ENCODE measurements at regions not wholly inside any gene's neighbourhood (a gene's known extent, or its start where the extent isn't known, plus 50 kb on each side); places are given as distances from the start of the nearest gene placed in this dataset.

DNA sequence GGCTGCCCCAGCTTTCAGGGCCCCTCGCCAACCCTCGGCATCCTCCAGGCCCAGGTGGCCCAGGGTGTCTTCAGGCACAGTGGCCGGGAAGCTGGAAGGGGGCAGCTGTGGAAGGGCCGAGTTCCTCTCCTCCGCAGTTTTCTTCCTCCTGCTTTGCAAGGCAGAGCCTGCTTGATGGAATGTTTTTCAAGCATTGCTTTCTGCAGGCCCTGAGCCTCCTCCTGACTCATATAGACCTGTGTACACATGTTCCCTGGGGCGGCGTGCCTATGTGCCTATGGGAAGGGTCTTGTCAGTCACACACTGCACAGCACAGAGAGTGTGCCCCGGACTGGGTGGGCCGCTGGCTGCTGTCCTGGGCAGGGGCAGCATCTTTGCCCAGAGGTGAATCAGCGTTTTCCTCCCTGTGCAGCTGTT, 107.5 kb downstream of the ERMARD start:
- no peak for TF ChIP-seq POLR2A (IDR thresholded peaks at IDR 0.05; ENCODE audit: extremely low read depth, insufficient read length)
- TF ChIP-seq CTCF (IDR thresholded peaks at IDR 0.05; ENCODE audit: low read depth, low read length), result no peak
- TF ChIP-seq, protein P1, sequence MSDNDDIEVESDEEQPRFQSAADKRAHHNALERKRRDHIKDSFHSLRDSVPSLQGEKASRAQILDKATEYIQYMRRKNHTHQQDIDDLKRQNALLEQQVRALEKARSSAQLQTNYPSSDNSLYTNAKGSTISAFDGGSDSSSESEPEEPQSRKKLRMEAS (IDR thresholded peaks at IDR 0.05; ENCODE audit: low read depth, low read length), result no peak
